Activated T-cell treated with anti-CD3 and anti-CD28 coated beads, Interleukin-2, amount 50 U/mL, for 48 hours (primary cell): ENCODE measurements at regions not wholly inside any gene's neighbourhood (a gene's known extent, or its start where the extent isn't known, plus 50 kb on each side); places are given as distances from the start of the nearest gene placed in this dataset.
"Not testable (repeated sequence)": the region's sequence is repeated elsewhere in the genome, so short reads cannot be mapped to it uniquely, and the experiment has no call there.

Experiments
- DNase-seq, 2 experiments: peaks; one replicate each; pipeline ENCODE4 v3.0.0-alpha.2; 2020

- no peak for DNase-seq
Measured at GRCh38 chr4:79661196-79661595, 253.2 kb upstream of the GK2 start.

- not testable (repeated sequence) for DNase-seq
Measured at GRCh38 chr4:79659308-79659870, 251.4 kb upstream of the GK2 start.

- no peak for DNase-seq
Measured at GRCh38 chr4:79657379-79657778, 249.4 kb upstream of the GK2 start.

- no peak for DNase-seq
Measured at GRCh38 chr4:79653871-79654270, 245.8 kb upstream of the GK2 start.

GRCh38 chr4:79652738-79653137 lies 244.7 kb upstream of the GK2 start:
- DNase-seq: no peak

GRCh38 chr4:79652232-79652631 lies 244.2 kb upstream of the GK2 start:
- no peak for DNase-seq

GRCh38 chr4:79651456-79651855 lies 243.4 kb upstream of the GK2 start:
- DNase-seq: no peak

- no peak for DNase-seq
Measured at GRCh38 chr4:79650794-79651431, 242.9 kb upstream of the GK2 start.

- DNase-seq: no peak
Measured at GRCh38 chr4:79650217-79650616, 242.2 kb upstream of the GK2 start.

GRCh38 chr4:79645942-79646341 lies 237.9 kb upstream of the GK2 start:
- DNase-seq: no peak

GRCh38 chr4:79638735-79639134 lies 230.7 kb upstream of the GK2 start:
- DNase-seq: no peak

GRCh38 chr4:79636991-79637390 lies 229.0 kb upstream of the GK2 start:
- no peak for DNase-seq

GRCh38 chr4:79634111-79634510 lies 226.1 kb upstream of the GK2 start:
- no peak for DNase-seq

GRCh38 chr4:79632114-79632513 lies 224.1 kb upstream of the GK2 start:
- no peak for DNase-seq

- no peak for DNase-seq
Measured at GRCh38 chr4:79626611-79627010, 218.6 kb upstream of the GK2 start.

GRCh38 chr4:79626101-79626500 lies 218.1 kb upstream of the GK2 start:
- no peak for DNase-seq

GRCh38 chr4:79625361-79625760 lies 217.3 kb upstream of the GK2 start:
- DNase-seq: no peak

GRCh38 chr4:79623021-79623870 lies 215.2 kb upstream of the GK2 start:
- no peak for DNase-seq

- DNase-seq: no peak
Measured at GRCh38 chr4:79621061-79621460, 213.0 kb upstream of the GK2 start.

- DNase-seq: no peak
Measured at GRCh38 chr4:79620617-79621016, 212.6 kb upstream of the GK2 start.

- DNase-seq: no peak
Measured at GRCh38 chr4:79613269-79613935, 205.4 kb upstream of the GK2 start.

GRCh38 chr4:79611026-79611425 lies 203.0 kb upstream of the GK2 start:
- DNase-seq: no peak

GRCh38 chr4:79609817-79610216 lies 201.8 kb upstream of the GK2 start:
- no peak for DNase-seq

- DNase-seq: no peak
Measured at GRCh38 chr4:79607979-79608378, 200.0 kb upstream of the GK2 start.
